Right kidney (tissue), 1 donor: ENCODE measurements at regions not wholly inside any gene's neighbourhood (a gene's known extent, or its start where the extent isn't known, plus 50 kb on each side); places are given as distances from the start of the nearest gene placed in this dataset.

ENCODE experiments used
- DNase-seq: peaks from one replicate; pipeline ENCODE4 v3.0.0-alpha.2; 2016

GRCh38 chr14:98977451-98977850 lies 294.5 kb downstream of the BCL11B start:
- no peak for DNase-seq

GRCh38 chr14:98982986-98983385 lies 289.0 kb downstream of the BCL11B start:
- no peak for DNase-seq

- DNase-seq, result no peak
These were observed 287.8 kb downstream of the BCL11B start for GRCh38 chr14:98984027-98984718.

GRCh38 chr14:98984719-98985041 lies 287.3 kb downstream of the BCL11B start:
- no peak for DNase-seq

DNA sequence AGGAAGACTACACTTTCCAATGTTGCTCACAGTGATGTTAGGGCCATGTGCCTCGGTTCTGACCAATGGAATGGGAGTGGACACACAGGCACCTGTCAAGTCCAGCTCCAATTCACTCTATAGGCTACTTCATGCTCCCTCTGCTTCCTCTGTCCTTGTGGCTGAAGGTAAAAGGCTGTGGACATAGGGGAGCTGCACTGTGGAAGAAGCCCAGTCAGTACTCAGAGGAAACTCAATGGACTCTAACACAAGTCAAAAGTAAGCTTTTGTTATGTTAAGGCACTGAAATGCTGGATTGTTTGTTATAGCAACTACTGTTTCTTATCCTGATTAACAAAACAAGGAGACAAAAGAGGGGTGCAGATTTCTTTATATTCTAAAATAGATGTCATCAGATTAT lies 278.2 kb downstream of the BCL11B start:
- DNase-seq, result no peak

- DNase-seq, result no peak
These were observed 277.4 kb downstream of the BCL11B start for GRCh38 chr14:98994561-98994960.

DNA sequence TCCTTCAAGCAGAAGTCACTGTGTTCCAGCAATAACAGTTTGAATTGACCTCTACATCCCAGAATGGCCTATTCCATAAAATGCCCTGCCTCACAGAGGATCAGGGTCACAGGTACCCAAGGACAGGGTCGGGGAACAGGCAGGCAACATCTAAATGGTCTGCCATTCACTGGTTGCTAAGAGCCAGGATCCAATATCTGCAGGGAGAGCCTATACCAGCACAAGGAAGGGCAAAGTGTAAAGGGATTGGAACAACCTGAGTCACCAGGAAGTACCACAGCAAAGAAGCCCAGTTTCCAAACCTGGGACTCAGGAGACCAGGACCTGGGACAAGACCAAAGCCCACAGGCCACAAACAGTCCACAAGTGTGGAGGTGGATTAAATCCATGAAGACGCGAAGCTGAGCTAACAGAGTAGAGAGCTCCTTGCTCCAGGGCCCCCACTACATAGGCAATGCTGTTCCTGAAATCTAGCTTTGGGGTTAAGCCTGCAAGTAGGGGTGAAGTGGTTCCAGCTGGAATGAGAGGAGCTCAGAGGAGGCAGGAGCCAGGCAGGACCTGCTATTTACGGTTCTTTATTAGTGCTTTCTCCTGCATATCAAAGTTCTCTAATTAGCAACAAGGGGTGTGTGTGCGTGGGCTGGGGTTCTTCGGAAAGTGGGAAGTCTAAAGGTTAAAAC lies 274.3 kb downstream of the BCL11B start:
- DNase-seq, result no peak

DNA sequence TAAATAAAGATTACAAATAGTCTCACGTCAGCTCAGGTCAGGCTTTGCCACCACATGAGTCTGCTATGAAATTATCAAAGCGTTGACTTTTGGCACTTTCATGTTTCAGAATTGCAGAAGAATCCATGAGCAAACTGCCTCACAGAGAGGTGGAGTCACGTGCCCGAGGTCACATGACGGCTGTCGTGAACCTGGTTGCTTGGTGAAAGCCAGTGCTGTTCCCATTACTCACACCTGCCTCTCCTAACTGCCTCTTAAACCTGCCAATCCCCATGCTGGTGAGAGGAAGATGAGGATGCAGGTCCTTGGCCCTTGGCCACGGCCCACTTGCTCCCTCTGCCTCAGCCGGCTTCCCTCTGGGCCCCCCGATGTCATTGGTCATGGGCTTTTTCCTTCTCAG lies 272.7 kb downstream of the BCL11B start:
- DNase-seq, result no peak

DNA sequence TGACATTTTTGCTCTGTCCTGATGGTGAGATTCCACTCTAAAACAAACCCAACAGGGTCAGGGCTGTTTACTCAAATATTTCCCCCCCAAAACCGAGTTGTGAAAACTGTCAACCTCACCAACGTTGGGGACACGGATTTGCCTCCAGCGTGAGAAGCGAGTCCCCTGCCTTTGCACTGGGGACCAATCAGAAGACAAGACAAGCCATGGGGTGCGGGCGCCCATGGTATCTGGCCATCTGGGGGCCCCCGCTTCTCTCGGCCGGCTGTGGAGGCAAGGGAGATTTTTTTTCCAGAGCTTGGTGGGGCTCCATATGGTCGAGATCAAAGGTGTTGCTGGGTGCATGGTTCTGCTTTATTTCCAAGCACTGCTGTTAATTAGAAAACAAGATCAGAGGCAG lies 272.1 kb downstream of the BCL11B start:
- no peak for DNase-seq

DNA sequence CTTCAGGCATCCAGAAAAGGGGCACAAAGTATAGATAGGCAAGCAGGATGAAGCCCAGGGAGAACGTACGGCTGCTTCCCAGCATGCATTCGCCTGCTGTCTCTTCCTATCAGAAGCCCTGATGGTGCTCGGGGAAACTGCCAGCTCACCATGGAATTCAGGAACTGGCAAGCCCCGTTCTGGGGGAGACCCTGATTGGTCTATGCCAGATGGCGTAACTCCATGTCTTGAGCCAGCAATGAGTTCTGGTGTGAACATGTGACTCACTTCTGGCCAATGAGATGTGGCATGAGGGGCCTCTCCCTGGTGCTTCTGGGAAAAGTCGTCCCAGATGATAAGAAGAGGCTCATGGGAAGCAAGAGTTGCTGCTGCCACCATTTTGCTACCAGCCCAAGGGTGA lies 270.8 kb downstream of the BCL11B start:
- DNase-seq, result no peak

GRCh38 chr14:99003646-99004045 lies 268.4 kb downstream of the BCL11B start:
- no peak for DNase-seq

GRCh38 chr14:99004112-99004511 lies 267.9 kb downstream of the BCL11B start:
- DNase-seq, result no peak

GRCh38 chr14:99006276-99006675 lies 265.7 kb downstream of the BCL11B start:
- no peak for DNase-seq

DNA sequence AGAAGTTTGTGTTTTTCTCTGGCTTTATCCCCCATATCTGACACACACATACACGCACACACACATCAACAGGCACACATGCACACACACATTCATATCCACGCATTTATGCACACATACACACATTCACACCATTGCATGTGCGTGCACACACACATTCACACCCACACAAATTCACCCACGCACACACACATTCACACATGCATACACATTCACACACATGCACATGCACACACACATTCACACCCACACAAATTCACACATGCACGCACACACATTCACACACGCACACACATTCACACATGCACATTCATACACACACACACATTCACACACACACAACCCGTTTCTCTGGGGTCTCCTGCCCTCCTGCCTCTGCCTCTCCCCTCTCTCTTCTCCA lies 264.2 kb downstream of the BCL11B start:
- DNase-seq, result no peak

- DNase-seq, result no peak
These were observed 262.1 kb downstream of the BCL11B start for GRCh38 chr14:99009871-99010270.

- no peak for DNase-seq
These were observed 260.6 kb downstream of the BCL11B start for GRCh38 chr14:99011385-99011784.

GRCh38 chr14:99012703-99013102 lies 259.3 kb downstream of the BCL11B start:
- DNase-seq, result no peak

DNA sequence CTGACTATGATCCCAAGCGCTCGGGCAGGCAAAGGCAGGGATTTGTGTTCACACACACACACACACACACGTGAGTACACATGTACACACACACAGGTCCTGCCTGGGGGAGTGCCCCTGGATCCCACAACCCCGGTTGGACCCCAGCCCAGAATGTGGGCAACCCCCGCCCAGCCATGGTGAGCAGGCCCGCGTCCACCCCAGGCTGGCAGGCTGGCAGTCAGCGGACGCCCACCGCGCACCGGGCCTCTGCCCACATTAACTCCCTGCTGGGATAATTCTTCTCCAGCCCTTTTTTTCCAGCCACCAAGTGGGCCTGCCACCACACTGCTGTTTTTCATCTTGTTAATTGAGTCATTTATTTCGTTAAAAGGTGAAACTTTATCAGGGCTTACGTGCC lies 256.2 kb downstream of the BCL11B start:
- no peak for DNase-seq

DNA sequence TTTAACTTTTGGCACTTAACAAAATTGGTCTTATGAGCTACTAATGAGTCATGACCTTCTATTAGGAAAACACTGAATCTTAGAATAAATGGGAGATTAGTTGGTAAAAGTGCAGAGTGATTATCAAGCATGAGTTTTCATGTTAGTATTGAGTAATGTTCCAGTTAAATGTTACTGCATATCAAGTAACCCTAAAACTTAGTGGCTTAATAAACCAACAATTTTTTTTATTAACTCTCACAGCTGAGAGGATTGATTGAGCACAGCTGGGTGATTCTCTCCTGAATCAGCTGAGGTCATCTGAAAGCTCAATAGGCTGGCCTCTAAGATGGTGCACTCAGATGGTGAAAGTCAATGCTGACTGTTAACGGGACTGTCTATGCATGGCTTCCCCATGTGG lies 248.6 kb downstream of the BCL11B start:
- no peak for DNase-seq

DNA sequence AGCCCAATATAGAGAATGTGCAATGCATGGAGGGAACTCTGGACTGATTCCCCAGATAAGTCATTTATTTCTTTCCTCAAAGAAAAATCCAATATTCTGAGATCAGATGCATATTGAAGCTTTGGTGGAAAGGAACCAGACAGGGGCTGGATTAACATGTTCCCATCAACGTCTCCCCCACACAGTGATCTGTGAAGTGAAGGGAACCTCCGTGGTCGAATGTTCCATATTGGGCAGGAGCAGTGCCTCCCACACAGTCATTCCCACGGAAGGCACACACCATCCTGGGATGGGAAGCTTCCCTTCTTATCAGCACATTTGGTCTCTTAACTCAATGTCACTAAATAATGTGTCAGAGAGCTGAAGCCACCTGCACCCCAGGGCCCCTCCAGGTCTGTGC lies 247.1 kb downstream of the BCL11B start:
- DNase-seq, result no peak

DNA sequence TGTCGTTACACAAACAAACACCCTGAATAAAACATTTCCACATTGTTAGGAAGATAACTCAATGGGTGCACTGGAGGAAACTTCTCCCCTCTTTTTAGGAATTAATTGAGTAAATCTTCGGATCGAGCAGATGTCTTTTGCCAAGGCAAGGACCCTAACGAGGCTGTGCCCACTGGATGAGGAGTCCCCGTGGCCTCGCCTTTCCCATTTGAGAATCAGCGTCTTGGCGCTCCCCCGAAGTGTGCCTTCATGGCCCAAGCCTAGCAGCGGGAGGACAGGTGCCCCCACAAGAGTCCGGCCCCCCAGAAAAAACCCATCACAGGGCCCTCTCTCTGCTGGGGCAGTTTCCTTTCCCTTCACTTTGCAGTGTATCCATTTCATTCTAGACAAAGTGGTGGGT lies 246.6 kb downstream of the BCL11B start:
- DNase-seq, result no peak

- DNase-seq, result no peak
These were observed 245.5 kb downstream of the BCL11B start for GRCh38 chr14:99026471-99026870.

DNA sequence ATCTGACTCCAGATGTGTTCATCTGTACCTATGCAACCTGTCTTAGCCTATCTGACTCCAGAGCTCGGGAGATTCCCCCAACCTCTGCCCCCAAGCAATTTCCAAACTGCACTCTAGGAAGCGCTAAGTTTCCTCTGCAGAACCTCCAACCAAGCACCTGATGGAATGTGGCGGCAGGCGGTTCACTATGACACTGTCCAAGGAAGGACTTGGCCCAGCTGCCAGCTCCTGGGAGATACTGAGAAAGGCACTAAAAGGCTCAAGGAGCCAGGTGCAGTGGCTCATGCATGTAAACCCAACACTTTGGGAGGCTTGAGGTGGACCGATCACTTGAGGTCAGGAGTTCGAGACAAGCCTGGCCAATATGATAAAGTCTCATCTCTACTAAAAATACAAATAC lies 244.0 kb downstream of the BCL11B start:
- no peak for DNase-seq

- DNase-seq, result no peak
These were observed 243.5 kb downstream of the BCL11B start for GRCh38 chr14:99028521-99028920.
